Tibial nerve (tissue), 4 donors: ENCODE measurements at regions not wholly inside any gene's neighbourhood (a gene's known extent, or its start where the extent isn't known, plus 50 kb on each side); places are given as distances from the start of the nearest gene placed in this dataset.

Experiments
- DNase-seq, 2 donors: peaks; one replicate each; pipeline ENCODE4 v3.0.0-alpha.2; 2019; ENCODE audit warnings: low spot score in 2 of 2
- H3K27ac ChIP-seq, 4 donors: fragments of 200-600 bp; sonication (generic) in 3 of 4; one replicate each; pipeline ENCODE4 v1.5.1; 2017 to 2019; ENCODE audit warnings: mild to moderate bottlenecking in 1 of 4
- H3K27me3 ChIP-seq, 2 donors: fragments of 200-600 bp; sonication (generic) in 1 of 2; one replicate each; pipeline versions ENCODE4 v1.5.1 to v1.6.0; 2017 to 2019
- H3K36me3 ChIP-seq, 3 donors: fragments of 200-600 bp; sonication (generic); one replicate each; pipeline ENCODE4 v1.5.1; 2018 to 2019
- H3K4me1 ChIP-seq, 4 donors: fragments of 200-600 bp; sonication (generic) in 3 of 4; one replicate each; pipeline ENCODE4 v1.5.1; 2017 to 2019
- H3K4me3 ChIP-seq, 4 donors: fragments of 200-600 bp; sonication (generic) in 3 of 4; one replicate each; pipeline ENCODE4 v1.5.1; 2017 to 2019; ENCODE audit warnings: mild to moderate bottlenecking in 1 of 4, moderate library complexity in 1 of 4
- H3K9me3 ChIP-seq, 4 donors: fragments of 200-600 bp; sonication (generic) in 3 of 4; one replicate each; pipeline ENCODE4 v1.5.1; 2017 to 2019
- EP300 ChIP-seq, 2 donors: sonication (generic); formaldehyde crosslinking; IDR thresholded peaks; one replicate each; pipeline ENCODE4 v1.6.1; 2017; ENCODE audit warnings: antibody characterized with exemption in 2 of 2, mild to moderate bottlenecking in 1 of 2
- POLR2A ChIP-seq, 2 donors: fragments of 450-650 bp; IDR thresholded peaks; one replicate each; pipeline ENCODE4 v1.6.1; 2017; ENCODE audit warnings: antibody characterized with exemption in 2 of 2, mild to moderate bottlenecking in 2 of 2, moderate library complexity in 2 of 2
- WGBS, 2 donors: methylation state at CpG; one replicate each; pipeline ENCODE4 v1.1.5; 2018; 5-methylcytosine and 5-hydroxymethylcytosine counted together
- TF ChIP-seq, protein P1 (sequence below), 5 experiments: fragments of 200-600 bp in 3 of 5; fragments of 450-650 bp in 2 of 5; sonication (generic) in 3 of 5; IDR thresholded peaks; one replicate each; pipeline ENCODE4 v1.5.1; 2016 to 2019; ENCODE audit warnings: antibody characterized with exemption in 5 of 5, mild to moderate bottlenecking in 3 of 5, moderate library complexity in 2 of 5

DNA sequence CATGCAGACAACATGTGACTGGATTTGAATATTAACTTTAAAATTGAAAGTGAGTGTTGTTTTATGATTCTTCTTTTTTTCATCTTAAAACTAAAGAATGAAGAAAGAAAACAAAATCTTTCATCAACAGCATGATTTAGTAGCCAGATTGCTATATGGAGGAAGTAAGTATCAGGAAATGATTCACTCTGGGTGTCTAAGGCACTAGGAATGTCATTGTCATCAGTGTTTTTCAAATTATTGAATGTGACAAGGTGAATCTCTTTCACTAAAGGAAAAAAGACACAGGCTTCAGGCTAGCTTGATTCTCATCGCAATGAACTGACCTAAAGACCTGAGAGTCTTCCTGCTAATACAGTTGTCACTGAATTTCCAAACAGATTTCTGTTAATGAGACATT is 430.1 kb downstream of the FBXO15 start:
- Histone ChIP-seq H3K27me3 (no peaks in the 10 kb centered on the region), H3K4me1 (no peaks in the 10 kb centered on the region), H3K27ac (no peak overlapping the region), H3K9me3 (no peaks in the 10 kb centered on the region), H3K4me3 (no peak overlapping the region), H3K36me3 (no peaks in the 10 kb centered on the region)
- TF ChIP-seq, protein P1, sequence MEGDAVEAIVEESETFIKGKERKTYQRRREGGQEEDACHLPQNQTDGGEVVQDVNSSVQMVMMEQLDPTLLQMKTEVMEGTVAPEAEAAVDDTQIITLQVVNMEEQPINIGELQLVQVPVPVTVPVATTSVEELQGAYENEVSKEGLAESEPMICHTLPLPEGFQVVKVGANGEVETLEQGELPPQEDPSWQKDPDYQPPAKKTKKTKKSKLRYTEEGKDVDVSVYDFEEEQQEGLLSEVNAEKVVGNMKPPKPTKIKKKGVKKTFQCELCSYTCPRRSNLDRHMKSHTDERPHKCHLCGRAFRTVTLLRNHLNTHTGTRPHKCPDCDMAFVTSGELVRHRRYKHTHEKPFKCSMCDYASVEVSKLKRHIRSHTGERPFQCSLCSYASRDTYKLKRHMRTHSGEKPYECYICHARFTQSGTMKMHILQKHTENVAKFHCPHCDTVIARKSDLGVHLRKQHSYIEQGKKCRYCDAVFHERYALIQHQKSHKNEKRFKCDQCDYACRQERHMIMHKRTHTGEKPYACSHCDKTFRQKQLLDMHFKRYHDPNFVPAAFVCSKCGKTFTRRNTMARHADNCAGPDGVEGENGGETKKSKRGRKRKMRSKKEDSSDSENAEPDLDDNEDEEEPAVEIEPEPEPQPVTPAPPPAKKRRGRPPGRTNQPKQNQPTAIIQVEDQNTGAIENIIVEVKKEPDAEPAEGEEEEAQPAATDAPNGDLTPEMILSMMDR (IDR thresholded peaks at IDR 0.05) = no peak
- TF ChIP-seq POLR2A (IDR thresholded peaks at IDR 0.05) (no peak), EP300 (IDR thresholded peaks at IDR 0.05) (no peak)
- WGBS, 2 donors = 80 to 81% methylated on average over 1 of the region's 1 CpG
- DNase-seq = no peak

DNA sequence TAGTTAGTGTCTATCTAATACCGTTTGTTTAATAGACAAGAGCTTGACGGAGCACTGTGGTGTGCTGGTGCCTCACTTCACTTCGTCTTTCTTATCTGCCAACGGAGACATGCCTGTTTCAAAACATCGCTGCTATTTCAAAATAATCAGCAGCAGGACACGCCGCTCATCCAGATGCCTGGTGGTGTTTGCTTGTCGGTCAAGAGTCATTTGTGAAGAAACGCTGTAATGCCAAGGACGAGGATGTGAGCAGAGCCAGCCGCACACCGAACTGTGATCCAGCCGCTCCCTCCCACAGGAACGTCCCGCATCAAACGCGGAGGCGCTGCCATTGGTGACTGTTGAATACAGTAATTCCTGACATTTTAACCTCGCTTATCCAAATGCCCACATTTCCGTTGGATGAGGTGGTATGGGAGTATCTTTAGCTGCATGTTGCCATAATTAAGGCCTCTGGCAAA is 432.4 kb downstream of the FBXO15 start:
- Histone ChIP-seq H3K4me1 (no peaks in the 10 kb centered on the region), H3K27ac (no peak overlapping the region), H3K9me3 (no peaks in the 10 kb centered on the region), H3K36me3 (no peaks in the 10 kb centered on the region), H3K4me3 (no peak overlapping the region), H3K27me3 (no peaks in the 10 kb centered on the region)
- 92 to 93% methylated on average over 20 of the region's 20 CpGs for WGBS, 2 donors
- TF ChIP-seq POLR2A (IDR thresholded peaks at IDR 0.05) = no peak
- TF ChIP-seq, protein P1 (IDR thresholded peaks at IDR 0.05) = no peak
- no peak for TF ChIP-seq EP300 (IDR thresholded peaks at IDR 0.05)
- no peak for DNase-seq

DNA sequence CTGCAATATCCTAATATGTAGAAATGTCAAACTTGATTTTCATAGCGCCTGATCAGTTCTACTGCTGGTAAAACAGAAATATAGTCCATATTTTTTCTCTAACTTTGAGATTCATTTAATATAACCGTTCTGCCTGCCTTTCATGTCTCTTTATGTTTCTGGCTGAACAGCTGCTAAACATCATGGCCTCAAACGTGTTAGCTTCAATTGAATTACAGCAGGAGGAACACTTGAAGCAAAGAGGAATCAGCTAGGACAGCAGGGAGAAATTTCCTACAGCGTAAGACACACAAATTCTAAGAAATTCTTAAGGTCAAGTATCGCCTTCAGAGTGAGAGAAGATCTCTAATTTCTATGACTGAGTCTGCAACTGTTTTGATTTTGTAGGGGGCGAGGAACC is 433.2 kb downstream of the FBXO15 start:
- H3K27ac ChIP-seq = no peak overlapping the region
- no peak for DNase-seq
- H3K4me3 ChIP-seq = no peak overlapping the region
- H3K4me1 ChIP-seq = no peaks in the 10 kb centered on the region
- no peak for TF ChIP-seq EP300 (IDR thresholded peaks at IDR 0.05)
- TF ChIP-seq, protein P1 (IDR thresholded peaks at IDR 0.05) = no peak
- no peak for TF ChIP-seq POLR2A (IDR thresholded peaks at IDR 0.05)
- H3K36me3 ChIP-seq = no peaks in the 10 kb centered on the region
- WGBS, 2 donors = 75 to 80% methylated on average over 6 of the region's 6 CpGs
- H3K9me3 ChIP-seq = no peaks in the 10 kb centered on the region
- H3K27me3 ChIP-seq = no peaks in the 10 kb centered on the region

DNA sequence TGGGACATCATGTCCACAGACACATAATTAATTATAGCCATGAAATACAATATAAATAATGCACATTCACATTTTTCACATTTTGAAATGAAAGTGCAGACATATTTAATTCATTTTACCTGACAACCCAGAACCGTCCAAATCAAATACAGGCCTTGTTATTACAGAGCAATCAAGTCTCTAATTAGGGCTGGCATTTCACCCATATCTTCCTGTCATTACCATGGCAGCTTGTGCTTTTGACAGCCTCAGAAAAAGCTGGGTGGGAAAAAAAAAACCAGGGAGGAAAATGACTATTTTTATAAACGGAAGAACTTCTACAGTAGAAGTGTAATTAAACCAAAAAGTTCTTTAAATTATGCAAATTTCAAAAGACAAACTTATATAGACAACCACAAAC is 436.4 kb downstream of the FBXO15 start:
- peaks cover 0 to 4% (median 0%) of the 10 kb centered on the region in 4 donors for H3K9me3 ChIP-seq
- no peak overlapping the region for H3K4me3 ChIP-seq
- H3K27me3 ChIP-seq = no peaks in the 10 kb centered on the region
- 59 to 61% methylated on average over 2 of the region's 2 CpGs for WGBS, 2 donors
- no peaks in the 10 kb centered on the region for H3K36me3 ChIP-seq
- TF ChIP-seq, protein P1 (IDR thresholded peaks at IDR 0.05) = no peak
- TF ChIP-seq EP300 (IDR thresholded peaks at IDR 0.05) (no peak), POLR2A (IDR thresholded peaks at IDR 0.05) (no peak)
- H3K27ac ChIP-seq = no peak overlapping the region
- H3K4me1 ChIP-seq = no peaks in the 10 kb centered on the region
- DNase-seq = no peak

DNA sequence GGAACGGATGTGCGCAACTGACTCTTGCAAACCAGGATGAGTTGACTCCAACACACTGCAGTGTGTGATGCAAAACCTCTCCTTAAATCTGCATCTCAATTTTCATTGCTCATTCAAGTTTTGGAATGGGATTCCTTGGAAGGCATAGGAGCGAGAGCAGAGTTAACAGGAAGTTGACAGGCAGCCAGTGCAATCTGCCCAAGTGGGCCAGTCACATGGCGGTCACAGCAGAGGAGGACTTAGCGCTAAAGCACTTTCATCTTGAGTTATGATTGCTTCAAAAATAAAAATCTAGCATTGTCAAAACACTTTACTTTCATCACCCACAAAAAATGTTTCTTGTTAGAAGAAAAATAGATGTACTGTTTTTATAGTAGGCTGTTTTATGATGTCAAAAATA is 439.0 kb downstream of the FBXO15 start:
- H3K4me1 ChIP-seq = no peaks in the 10 kb centered on the region
- H3K36me3 ChIP-seq = no peaks in the 10 kb centered on the region
- no peak for DNase-seq
- H3K9me3 ChIP-seq = peaks cover 0 to 4% (median 0%) of the 10 kb centered on the region in 4 donors
- no peak overlapping the region for H3K27ac ChIP-seq
- no peak overlapping the region for H3K4me3 ChIP-seq
- TF ChIP-seq POLR2A (IDR thresholded peaks at IDR 0.05) = no peak
- TF ChIP-seq, protein P1 (IDR thresholded peaks at IDR 0.05) = no peak
- no peak for TF ChIP-seq EP300 (IDR thresholded peaks at IDR 0.05)
- no peaks in the 10 kb centered on the region for H3K27me3 ChIP-seq
- 70 to 75% methylated on average over 5 of the region's 5 CpGs for WGBS, 2 donors
